SK-N-SH treated with all-trans-retinoic acid at 6 μM for 48 hours (cell line): ENCODE measurements at regions not wholly inside any gene's neighbourhood (a gene's known extent, or its start where the extent isn't known, plus 50 kb on each side); places are given as distances from the start of the nearest gene placed in this dataset.

Experiments used
- ATAC-seq: fragments of 200-7000 bp; cut with Tn5 transposase; 3 replicates; pipeline ENCODE4 v1.9.1; 2020; ENCODE audit warnings: mild to moderate bottlenecking, moderate library complexity
- ARNTL ChIP-seq: fragments of 450-650 bp; formaldehyde crosslinking; IDR thresholded peaks from 2 replicates; pipeline ENCODE4 v1.5.0; 2020; ENCODE audit warnings: low read depth, mild to moderate bottlenecking, moderate library complexity, borderline replicate concordance
- CREB5 ChIP-seq: fragments of 250-450 bp; sonication (Bioruptor Pico); IDR thresholded peaks from 2 replicates; pipeline ENCODE4 v1.5.1; 2020; ENCODE audit warnings: low read depth, mild to moderate bottlenecking, moderate library complexity
- CSDC2 ChIP-seq: fragments of 250-450 bp; sonication (Bioruptor Pico); IDR thresholded peaks from 2 replicates; pipeline ENCODE4 v1.5.0; 2020; ENCODE audit warnings: mild to moderate bottlenecking, moderate library complexity
- CSRNP3 ChIP-seq: fragments of 250-450 bp; sonication (Bioruptor Pico); IDR thresholded peaks from 2 replicates; pipeline ENCODE4 v1.5.1; 2021; ENCODE audit warnings: mild to moderate bottlenecking, moderate library complexity
- GLIS3 ChIP-seq: fragments of 250-450 bp; sonication (Bioruptor Pico); IDR thresholded peaks from 2 replicates; pipeline ENCODE4 v1.5.0; 2020; ENCODE audit warnings: mild to moderate bottlenecking, moderate library complexity
- OSR1 ChIP-seq: fragments of 250-450 bp; sonication (Bioruptor Pico); IDR thresholded peaks from 2 replicates; pipeline ENCODE4 v1.8.0; 2022; ENCODE audit warnings: moderate library complexity, mild to moderate bottlenecking, inconsistent platforms
- PATZ1 ChIP-seq: fragments of 250-450 bp; sonication (Bioruptor Pico); IDR thresholded peaks from 2 replicates; pipeline ENCODE4 v1.8.0; 2020; ENCODE audit warnings: mild to moderate bottlenecking, moderate library complexity, borderline replicate concordance
- POU6F1 ChIP-seq: fragments of 250-450 bp; sonication (Bioruptor Pico); IDR thresholded peaks from 2 replicates; pipeline ENCODE4 v1.8.0; 2021; ENCODE audit warnings: low read depth, mild to moderate bottlenecking, moderate library complexity, borderline replicate concordance
- PPARA ChIP-seq: fragments of 250-450 bp; sonication (Bioruptor Pico); IDR thresholded peaks from 2 replicates; pipeline ENCODE4 v1.5.0; 2020; ENCODE audit warnings: mild to moderate bottlenecking, borderline replicate concordance
- RARB ChIP-seq: fragments of 250-450 bp; sonication (Bioruptor Pico); IDR thresholded peaks from 2 replicates; pipeline ENCODE4 v1.8.0; 2021; ENCODE audit warnings: mild to moderate bottlenecking, moderate library complexity
- SNAI2 ChIP-seq: fragments of 250-450 bp; sonication (Bioruptor Pico); IDR thresholded peaks from 2 replicates; pipeline ENCODE4 v1.5.0; 2020; ENCODE audit warnings: mild to moderate bottlenecking, moderate library complexity
- TCF4 ChIP-seq: fragments of 250-450 bp; sonication (Bioruptor Pico); IDR thresholded peaks from 2 replicates; pipeline ENCODE4 v1.8.0; 2021; ENCODE audit warnings: mild to moderate bottlenecking, moderate library complexity, borderline replicate concordance
- TSHZ2 ChIP-seq: fragments of 250-450 bp; sonication (Bioruptor Pico); IDR thresholded peaks from 2 replicates; pipeline ENCODE4 v1.5.0; 2020; ENCODE audit warnings: mild to moderate bottlenecking, moderate library complexity
- ZC3H10 ChIP-seq: fragments of 250-450 bp; sonication (Bioruptor Pico); IDR thresholded peaks from 2 replicates; pipeline ENCODE4 v1.5.1; 2021; ENCODE audit warnings: mild to moderate bottlenecking, moderate library complexity
- ZFP3 ChIP-seq: fragments of 250-450 bp; sonication (Bioruptor Pico); IDR thresholded peaks from 2 replicates; pipeline ENCODE4 v1.5.0; 2020; ENCODE audit warnings: mild to moderate bottlenecking, moderate library complexity
- ZFP30 ChIP-seq: fragments of 450-650 bp; formaldehyde crosslinking; IDR thresholded peaks from 2 replicates; pipeline ENCODE4 v1.5.0; 2022; ENCODE audit warnings: mild to moderate bottlenecking, moderate library complexity
- ZNF565 ChIP-seq: fragments of 450-650 bp; formaldehyde crosslinking; conservative IDR thresholded peaks from 2 replicates; pipeline ENCODE4 v1.5.0; 2020; ENCODE audit warnings: low read depth, mild to moderate bottlenecking, moderate library complexity
- ZNF70 ChIP-seq: fragments of 450-650 bp; formaldehyde crosslinking; IDR thresholded peaks from 2 replicates; pipeline ENCODE4 v1.5.0; 2020; ENCODE audit warnings: mild to moderate bottlenecking, moderate library complexity
- ZNF8 ChIP-seq: fragments of 450-650 bp; formaldehyde crosslinking; IDR thresholded peaks from 2 replicates; pipeline ENCODE4 v1.5.0; 2020; ENCODE audit warnings: mild to moderate bottlenecking, moderate library complexity

- TF ChIP-seq ZNF8 (CRISPR knock-in tag) (no peak), CSDC2 (CRISPR knock-in tag) (no peak), PATZ1 (CRISPR knock-in tag) (no peak), TCF4 (CRISPR knock-in tag) (no peak), PPARA (CRISPR knock-in tag) (no peak), OSR1 (CRISPR knock-in tag) (no peak), ZFP3 (CRISPR knock-in tag) (no peak), GLIS3 (CRISPR knock-in tag) (no peak), CREB5 (CRISPR knock-in tag) (no peak), ARNTL (no peak)
- no peak for ATAC-seq
Observed at GRCh38 chr6:56750686-56751085, 108.0 kb upstream of the DST start.

GRCh38 chr6:56749632-56750151 is 107.0 kb upstream of the DST start:
- peak; percentile 68 for ATAC-seq
- no peak for TF ChIP-seq ZNF70 (CRISPR knock-in tag)
- no peak for TF ChIP-seq PPARA (CRISPR knock-in tag)
- no peak for TF ChIP-seq RARB (CRISPR knock-in tag)
- TF ChIP-seq ZFP30 (CRISPR knock-in tag): no peak
- TF ChIP-seq CREB5 (CRISPR knock-in tag): no peak
- no peak for TF ChIP-seq CSRNP3 (CRISPR knock-in tag)
- TF ChIP-seq ARNTL: no peak
- no peak for TF ChIP-seq ZNF565 (CRISPR knock-in tag)
- no peak for TF ChIP-seq TSHZ2 (CRISPR knock-in tag)
- no peak for TF ChIP-seq SNAI2 (CRISPR knock-in tag)

- no peak for TF ChIP-seq PATZ1 (CRISPR knock-in tag)
- no peak for TF ChIP-seq TSHZ2 (CRISPR knock-in tag)
- TF ChIP-seq ZNF565 (CRISPR knock-in tag): no peak
- TF ChIP-seq POU6F1 (CRISPR knock-in tag): no peak
- TF ChIP-seq PPARA (CRISPR knock-in tag): no peak
- no peak for TF ChIP-seq ZFP3 (CRISPR knock-in tag)
- TF ChIP-seq RARB (CRISPR knock-in tag): no peak
- no peak for TF ChIP-seq ZC3H10
- TF ChIP-seq TCF4 (CRISPR knock-in tag): no peak
- no peak for TF ChIP-seq OSR1 (CRISPR knock-in tag)
- no peak for TF ChIP-seq ZNF70 (CRISPR knock-in tag)
- TF ChIP-seq ZFP30 (CRISPR knock-in tag): no peak
- peak; percentile 42; the same call in 2 of the 3 replicates for ATAC-seq
Observed at GRCh38 chr6:56746767-56747504, 104.2 kb upstream of the DST start.
